Activated naive CD4-positive, alpha-beta T cell treated with anti-CD3 and anti-CD28 coated beads, Interleukin-2, amount 50 U/mL, for 16 hours (primary cell): ENCODE measurements at regions not wholly inside any gene's neighbourhood (a gene's known extent, or its start where the extent isn't known, plus 50 kb on each side); places are given as distances from the start of the nearest gene placed in this dataset.

ENCODE experiments used
- DNase-seq: peaks from one replicate; pipeline ENCODE4 v3.0.0-alpha.2; 2020

GRCh38 chr20:58109126-58109880 is 119.2 kb downstream of the ANKRD60 start:
- DNase-seq: no peak

GRCh38 chr20:58107533-58107932 is 120.9 kb downstream of the ANKRD60 start:
- no peak for DNase-seq

DNA sequence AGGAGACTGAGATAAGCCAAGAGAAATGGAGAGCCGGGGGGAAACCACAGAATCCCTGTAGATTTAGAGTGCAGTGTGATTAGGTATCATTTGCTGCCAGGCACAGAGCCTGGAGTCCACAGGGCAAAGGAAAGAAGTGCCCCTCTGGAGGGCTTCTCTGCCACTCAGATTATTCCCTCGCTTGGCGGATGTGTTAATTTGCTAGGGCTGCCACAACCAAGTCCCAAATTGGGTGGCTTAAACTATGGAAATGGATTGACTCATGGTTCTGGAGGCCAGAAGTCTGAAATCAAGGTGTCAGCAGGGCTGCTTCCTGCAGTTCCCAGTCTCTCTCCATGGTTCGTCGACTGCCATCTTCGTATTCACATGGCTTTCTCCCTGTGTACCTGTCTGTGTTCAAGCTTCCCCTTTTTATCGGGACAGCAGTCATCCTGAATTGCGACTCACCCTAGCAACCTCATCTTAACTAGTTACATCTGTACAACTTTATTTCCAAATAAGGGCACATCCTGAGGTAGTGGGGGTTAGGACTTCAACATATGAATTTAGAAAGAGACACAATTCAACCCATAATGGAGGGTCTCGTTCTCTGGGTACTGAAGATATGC is 122.2 kb downstream of the ANKRD60 start:
- no peak for DNase-seq

DNA sequence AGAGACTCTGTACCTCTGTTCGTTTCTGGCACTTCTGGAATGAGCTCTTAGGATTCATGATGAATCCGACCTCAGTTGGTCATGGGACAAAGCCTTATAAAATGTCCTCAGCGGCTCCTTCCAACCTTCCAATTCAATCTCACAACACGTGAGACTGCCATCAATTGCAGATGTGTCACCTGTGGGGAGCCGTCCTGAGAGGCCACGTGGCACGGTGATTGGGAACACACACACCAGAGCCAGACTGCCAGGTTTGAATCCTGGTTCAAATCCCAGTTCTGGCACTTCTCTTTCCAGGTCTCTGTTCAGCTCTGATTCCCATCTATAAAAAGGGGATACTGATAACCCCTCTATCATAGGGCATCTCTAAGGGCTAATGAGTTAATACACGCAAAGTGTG is 124.5 kb downstream of the ANKRD60 start:
- no peak for DNase-seq

DNA sequence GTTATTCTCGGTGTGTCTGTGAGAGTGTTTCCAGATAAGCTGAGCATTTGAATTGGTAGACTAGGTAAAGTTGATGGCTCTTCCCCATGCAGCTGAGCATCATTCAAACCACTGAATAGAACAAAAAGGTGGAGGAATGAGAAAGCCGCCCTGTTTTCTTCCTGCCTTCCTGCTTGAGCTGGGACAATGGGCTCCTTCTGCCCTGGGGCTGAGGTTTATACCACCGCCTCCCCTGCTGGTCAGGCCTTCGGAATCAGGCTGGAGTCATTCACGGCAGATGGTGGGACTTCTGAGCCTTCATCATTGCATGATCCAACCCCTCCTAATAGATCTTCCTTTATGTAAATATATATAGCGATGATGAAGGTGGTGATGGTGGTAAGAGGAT is 124.9 kb downstream of the ANKRD60 start:
- DNase-seq: no peak

GRCh38 chr20:58102744-58103516 is 125.5 kb downstream of the ANKRD60 start:
- peak; percentile 33 for DNase-seq

GRCh38 chr20:58102261-58102660 is 126.2 kb downstream of the ANKRD60 start:
- DNase-seq: no peak

GRCh38 chr20:58100731-58101356 is 127.6 kb downstream of the ANKRD60 start:
- DNase-seq: no peak

- no peak for DNase-seq
These were observed 128.3 kb downstream of the ANKRD60 start for GRCh38 chr20:58099956-58100730.

- no peak for DNase-seq
These were observed 129.0 kb downstream of the ANKRD60 start for GRCh38 chr20:58099291-58099935.

- DNase-seq: no peak
These were observed 129.9 kb downstream of the ANKRD60 start for GRCh38 chr20:58098571-58098970.

GRCh38 chr20:58097943-58098342 is 130.5 kb downstream of the ANKRD60 start:
- DNase-seq: no peak

DNA sequence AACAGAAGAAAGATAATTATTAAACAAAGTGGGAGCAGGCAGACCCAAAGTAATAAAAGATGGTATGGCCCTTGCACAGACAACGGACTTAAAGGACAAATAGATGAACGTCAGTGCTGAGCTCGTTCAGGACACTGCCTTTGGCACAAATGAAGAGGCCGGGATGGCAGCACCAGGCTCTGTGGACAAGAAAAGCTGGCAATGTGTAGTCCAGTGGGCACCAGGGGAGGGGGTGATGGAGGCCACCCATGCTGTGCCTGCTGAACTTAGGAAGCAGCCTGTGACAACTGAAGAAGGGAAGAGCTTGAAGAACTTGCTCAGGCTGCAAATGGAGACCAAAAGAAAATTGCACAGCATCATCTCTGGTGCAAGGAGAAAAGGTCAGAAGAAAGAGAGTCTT is 131.0 kb downstream of the ANKRD60 start:
- no peak for DNase-seq

DNA sequence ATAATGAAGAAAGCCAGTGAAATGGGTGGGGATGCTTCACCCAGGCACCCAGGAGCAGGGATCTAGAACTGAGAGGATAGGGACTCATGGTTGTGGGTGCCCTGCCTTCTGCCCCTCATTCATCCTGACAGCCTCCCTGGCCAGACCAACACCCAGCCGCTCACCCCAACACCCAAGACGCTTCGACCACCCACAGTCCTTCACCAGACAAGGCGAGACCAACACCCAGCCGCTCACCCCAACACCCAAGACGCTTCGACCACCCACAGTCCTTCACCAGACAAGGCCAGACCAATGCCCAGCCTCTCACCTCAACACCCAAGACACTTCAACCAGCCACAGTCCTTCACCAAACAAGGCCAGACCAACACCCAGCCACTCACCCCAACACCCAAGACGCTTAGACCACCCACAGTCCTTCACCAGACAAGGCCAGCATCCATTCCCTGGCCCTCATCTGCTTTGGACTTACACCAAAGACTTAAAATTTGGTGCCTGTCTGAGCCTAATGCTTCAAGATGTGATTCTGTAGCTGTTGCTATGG is 131.5 kb downstream of the ANKRD60 start:
- no peak for DNase-seq

GRCh38 chr20:58094698-58095097 is 133.8 kb downstream of the ANKRD60 start:
- no peak for DNase-seq

DNA sequence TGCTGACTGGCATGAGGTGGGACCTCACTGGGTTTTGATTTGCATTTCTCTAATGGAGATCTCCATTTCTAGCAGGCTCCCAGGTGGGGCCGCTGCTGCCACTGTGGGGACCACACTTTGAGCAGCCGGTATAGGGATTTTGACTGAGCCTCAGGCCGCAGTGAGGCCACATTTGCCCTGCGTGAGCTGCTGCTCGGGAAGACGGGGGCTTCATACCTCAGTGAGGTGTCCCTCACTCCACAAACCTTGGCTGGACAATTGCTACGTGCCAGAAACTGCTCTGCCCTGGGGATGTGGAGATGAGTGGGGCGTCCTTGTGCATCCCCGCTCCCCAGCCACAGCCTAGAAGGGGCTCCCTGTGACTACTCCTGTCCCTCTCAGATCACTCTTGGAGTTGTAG is 134.3 kb downstream of the ANKRD60 start:
- no peak for DNase-seq

DNA sequence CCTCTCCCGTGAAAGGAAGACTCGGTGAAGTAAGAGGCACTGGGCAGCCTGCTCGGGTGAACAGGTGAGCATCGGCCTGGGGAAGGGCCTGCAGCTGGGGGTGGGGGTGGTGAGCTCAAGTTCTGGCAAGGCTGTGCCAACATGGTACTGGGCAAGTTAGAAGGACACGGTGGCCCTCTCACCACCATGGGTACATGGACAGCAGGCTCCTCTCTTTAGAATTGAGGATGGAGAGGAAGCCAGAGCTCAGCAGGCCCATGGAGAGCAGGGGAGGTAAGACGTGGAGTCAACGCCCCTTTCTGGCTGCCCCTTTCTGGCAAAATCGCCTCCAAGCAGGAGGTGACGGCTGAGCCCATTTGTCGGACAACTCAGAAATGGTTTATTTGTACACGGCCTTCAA is 135.6 kb downstream of the ANKRD60 start:
- no peak for DNase-seq

DNA sequence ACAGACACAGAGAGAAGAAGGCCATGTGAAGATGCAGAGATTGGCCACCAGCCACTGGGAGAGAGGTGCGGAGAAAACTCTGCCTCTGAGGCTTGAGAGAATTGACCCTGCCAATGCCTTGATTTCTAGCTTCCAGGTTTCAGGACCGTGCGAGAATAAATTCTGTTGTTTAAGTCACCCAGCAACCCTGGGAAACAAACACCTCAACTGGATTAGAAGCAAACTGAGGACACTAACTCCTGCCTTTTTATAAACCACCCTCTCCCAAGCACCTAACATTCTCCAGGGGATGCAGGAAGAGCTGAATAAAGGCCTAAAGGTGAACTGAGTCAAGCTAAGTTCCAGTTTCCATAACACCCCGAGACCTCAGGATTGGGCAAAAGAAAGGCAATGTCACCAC is 136.1 kb downstream of the ANKRD60 start:
- no peak for DNase-seq

DNA sequence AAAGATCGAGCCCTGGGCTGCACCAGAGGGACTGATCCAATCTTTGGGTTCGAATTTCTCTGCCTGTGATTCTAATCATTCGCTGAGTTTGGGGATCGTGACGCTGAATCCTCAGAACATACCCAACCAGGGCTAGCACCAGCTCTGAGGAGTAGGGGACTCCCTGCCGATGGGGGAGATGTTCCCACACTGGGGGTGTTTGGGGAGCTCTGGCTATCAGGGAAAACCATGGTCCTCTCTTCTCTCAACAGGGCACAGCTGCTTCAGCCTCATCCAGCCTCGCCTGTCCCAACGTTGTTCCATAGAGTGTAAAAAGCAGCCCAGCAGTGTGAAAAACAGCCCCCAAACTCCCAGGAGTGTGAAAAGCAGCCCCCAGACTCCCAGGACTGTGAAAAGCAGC is 136.6 kb downstream of the ANKRD60 start:
- DNase-seq: no peak

DNA sequence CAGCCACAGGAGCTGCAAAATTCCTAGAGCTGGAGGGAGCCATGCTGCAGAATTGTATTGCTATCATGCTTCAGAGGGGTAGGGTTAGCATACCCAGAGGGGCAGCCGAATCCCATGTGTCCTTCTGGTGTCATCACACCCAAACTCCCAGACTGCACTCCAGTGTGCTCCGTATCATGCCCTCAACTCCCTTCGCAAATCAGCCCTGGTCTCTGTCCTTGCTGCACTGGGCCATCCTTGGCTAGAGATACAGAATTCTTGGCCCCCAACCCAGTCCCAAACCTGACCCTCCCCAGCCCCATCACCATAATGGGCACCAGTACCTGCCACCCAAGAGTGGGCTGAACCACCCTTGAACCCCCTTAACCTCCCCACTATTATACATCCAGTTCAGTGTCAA is 138.3 kb downstream of the ANKRD60 start:
- DNase-seq: no peak

- no peak for DNase-seq
These were observed 139.8 kb downstream of the ANKRD60 start for GRCh38 chr20:58088625-58089024.

DNA sequence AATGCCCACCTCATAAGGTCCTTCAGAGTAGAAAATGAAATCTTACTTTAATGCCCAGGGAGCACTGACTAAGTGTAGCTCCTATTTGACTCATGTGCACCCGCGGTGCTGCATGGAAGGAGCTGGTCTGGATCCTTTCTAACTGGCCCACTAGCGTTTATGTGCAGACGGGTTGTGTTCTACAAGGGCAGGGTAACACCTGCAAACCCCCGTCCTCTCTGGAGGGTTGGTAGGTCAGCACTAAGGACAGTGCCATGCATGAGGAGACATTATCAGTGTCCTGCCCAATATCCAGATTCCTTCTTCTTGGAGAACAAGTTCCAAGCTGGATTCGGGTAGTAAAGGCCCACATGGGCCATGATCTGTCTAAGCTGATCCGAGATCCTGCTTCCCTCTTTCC is 140.3 kb downstream of the ANKRD60 start:
- no peak for DNase-seq
